Fibroblast of villous mesenchyme (primary cell): ENCODE measurements at regions not wholly inside any gene's neighbourhood (a gene's known extent, or its start where the extent isn't known, plus 50 kb on each side); places are given as distances from the start of the nearest gene placed in this dataset.

Source experiments
- DNase-seq: peaks from one replicate; pipeline ENCODE4 v3.0.0-alpha.2; 2010; ENCODE audit warnings: low read depth
- H3K4me3 ChIP-seq: 2 replicates; pipeline ENCODE4 v1.5.1; 2011; ENCODE audit warnings: low read depth, mild to moderate bottlenecking, low read length
- CTCF ChIP-seq: IDR thresholded peaks from 2 replicates; pipeline ENCODE4 v1.5.1; 2012; ENCODE audit warnings: low read depth, mild to moderate bottlenecking, low read length; ENCODE audit not compliant: insufficient read depth

GRCh38 chr13:108496362-108497210 is 132.8 kb upstream of the MYO16 start:
- H3K4me3 ChIP-seq: no peak overlapping the region
- no peak for TF ChIP-seq CTCF
- DNase-seq: no peak

- no peak for DNase-seq
- H3K4me3 ChIP-seq: no peak overlapping the region
- no peak for TF ChIP-seq CTCF
Observed at GRCh38 chr13:108500711-108501110, 128.7 kb upstream of the MYO16 start.

- peak; percentile 28 for TF ChIP-seq CTCF
- DNase-seq: peak; percentile 3
Observed at GRCh38 chr13:108508263-108508662, 121.1 kb upstream of the MYO16 start.

GRCh38 chr13:108525827-108526226 is 103.6 kb upstream of the MYO16 start:
- H3K4me3 ChIP-seq: no peak overlapping the region
- TF ChIP-seq CTCF: no peak
- DNase-seq: no peak

More at GRCh38 chr13:108508263-108508662, 121.1 kb upstream of the MYO16 start:
- no peak overlapping the region for H3K4me3 ChIP-seq

GRCh38 chr13:108526286-108526685 is 103.1 kb upstream of the MYO16 start:
- H3K4me3 ChIP-seq: no peak overlapping the region
- TF ChIP-seq CTCF: no peak
- no peak for DNase-seq

GRCh38 chr13:108527844-108528243 is 101.6 kb upstream of the MYO16 start:
- no peak for TF ChIP-seq CTCF
- no peak overlapping the region for H3K4me3 ChIP-seq
- no peak for DNase-seq
